ENCODE measurements at regions not wholly inside any gene's neighbourhood (a gene's known extent, or its start where the extent isn't known, plus 50 kb on each side); places are given as distances from the start of the nearest gene placed in this dataset.

DNA sequence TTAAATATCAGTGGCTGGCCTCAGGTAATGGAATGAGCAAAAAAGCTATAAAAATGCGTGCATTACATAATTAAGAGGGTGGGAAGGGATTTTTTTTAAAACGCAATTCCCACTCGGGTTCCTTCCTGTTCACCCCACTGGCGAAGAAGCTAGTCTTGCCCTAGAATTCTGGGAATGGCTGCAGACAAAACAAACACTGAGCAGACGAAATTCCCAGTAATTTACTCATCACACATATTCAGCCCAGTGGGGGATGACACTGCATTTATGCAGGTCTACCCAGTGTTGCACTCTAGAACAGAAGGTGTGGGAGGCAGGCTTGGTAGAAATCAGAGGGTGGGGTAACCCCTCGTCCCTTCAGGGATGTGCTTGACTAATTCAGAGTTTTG lies 2695.0 kb upstream of the DEFB115 start:
- FAIRE-seq, result no peak

More for the DNA sequence above, 2695.0 kb upstream of the DEFB115 start:
- no peaks in the 10 kb centered on the region for H3K4me1 ChIP-seq (ENCODE audit: insufficient read depth, low read length)
- peaks cover 48% of the 10 kb centered on the region for H3K9me3 ChIP-seq (ENCODE audit: low read length)
- ATAC-seq, result no peak
- TF ChIP-seq, protein P1, sequence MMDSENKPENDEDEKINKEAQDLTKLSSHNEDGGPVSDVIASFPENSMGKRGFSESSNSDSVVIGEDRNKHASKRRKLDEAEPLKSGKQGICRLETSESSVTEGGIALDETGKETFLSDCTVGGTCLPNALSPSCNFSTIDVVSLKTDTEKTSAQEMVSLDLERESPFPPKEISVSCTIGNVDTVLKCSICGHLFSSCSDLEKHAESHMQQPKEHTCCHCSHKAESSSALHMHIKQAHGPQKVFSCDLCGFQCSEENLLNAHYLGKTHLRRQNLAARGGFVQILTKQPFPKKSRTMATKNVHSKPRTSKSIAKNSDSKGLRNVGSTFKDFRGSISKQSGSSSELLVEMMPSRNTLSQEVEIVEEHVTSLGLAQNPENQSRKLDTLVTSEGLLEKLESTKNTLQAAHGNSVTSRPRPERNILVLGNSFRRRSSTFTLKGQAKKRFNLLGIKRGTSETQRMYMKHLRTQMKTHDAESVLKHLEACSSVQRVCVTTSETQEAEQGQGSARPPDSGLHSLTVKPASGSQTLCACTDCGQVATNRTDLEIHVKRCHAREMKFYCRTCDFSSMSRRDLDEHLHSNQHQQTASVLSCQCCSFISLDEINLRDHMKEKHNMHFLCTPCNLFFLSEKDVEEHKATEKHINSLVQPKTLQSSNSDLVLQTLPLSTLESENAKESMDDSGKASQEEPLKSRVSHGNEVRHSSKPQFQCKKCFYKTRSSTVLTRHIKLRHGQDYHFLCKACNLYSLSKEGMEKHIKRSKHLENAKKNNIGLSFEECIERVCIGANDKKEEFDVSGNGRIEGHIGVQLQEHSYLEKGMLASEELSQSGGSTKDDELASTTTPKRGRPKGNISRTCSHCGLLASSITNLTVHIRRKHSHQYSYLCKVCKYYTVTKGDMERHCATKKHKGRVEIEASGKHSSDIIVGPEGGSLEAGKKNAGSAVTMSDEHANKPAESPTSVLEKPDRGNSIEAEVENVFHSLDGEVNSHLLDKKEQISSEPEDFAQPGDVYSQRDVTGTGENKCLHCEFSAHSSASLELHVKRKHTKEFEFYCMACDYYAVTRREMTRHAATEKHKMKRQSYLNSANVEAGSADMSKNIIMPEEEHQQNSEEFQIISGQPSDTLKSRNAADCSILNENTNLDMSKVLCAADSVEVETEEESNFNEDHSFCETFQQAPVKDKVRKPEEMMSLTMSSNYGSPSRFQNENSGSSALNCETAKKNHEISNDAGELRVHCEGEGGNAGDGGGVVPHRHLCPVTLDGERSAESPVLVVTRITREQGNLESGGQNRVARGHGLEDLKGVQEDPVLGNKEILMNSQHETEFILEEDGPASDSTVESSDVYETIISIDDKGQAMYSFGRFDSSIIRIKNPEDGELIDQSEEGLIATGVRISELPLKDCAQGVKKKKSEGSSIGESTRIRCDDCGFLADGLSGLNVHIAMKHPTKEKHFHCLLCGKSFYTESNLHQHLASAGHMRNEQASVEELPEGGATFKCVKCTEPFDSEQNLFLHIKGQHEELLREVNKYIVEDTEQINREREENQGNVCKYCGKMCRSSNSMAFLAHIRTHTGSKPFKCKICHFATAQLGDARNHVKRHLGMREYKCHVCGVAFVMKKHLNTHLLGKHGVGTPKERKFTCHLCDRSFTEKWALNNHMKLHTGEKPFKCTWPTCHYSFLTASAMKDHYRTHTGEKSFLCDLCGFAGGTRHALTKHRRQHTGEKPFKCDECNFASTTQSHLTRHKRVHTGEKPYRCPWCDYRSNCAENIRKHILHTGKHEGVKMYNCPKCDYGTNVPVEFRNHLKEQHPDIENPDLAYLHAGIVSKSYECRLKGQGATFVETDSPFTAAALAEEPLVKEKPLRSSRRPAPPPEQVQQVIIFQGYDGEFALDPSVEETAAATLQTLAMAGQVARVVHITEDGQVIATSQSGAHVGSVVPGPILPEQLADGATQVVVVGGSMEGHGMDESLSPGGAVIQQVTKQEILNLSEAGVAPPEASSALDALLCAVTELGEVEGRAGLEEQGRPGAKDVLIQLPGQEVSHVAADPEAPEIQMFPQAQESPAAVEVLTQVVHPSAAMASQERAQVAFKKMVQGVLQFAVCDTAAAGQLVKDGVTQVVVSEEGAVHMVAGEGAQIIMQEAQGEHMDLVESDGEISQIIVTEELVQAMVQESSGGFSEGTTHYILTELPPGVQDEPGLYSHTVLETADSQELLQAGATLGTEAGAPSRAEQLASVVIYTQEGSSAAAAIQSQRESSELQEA (CRISPR knock-in tag; IDR thresholded peaks at IDR 0.05; ENCODE audit: not compliant biosample characterization), result no peak
- TF ChIP-seq NFE2L2 (IDR thresholded peaks at IDR 0.05; ENCODE audit: low read length), result 0 out of 2 replicates have a peak, but pooled peaks have one; percentile 7
- intact Hi-C loops (cut with micrococcal nuclease; ENCODE audit: unreplicated experiment) (no loop called here), in situ Hi-C loops (cut with HindIII; ENCODE audit: extremely low pct_ligation_motif_present, low pct_unique_long_range_greater_than_20kb) (no loop called here)
- CTCF ChIA-PET (ENCODE audit: low intra/inter-chr PET ratio, low total read pairs), result no interaction called here
- no peak overlapping the region for H3K4me2 ChIP-seq (ENCODE audit: low read depth, low read length)
- DNase-seq (ENCODE audit: low spot score), result no peak
- no peak overlapping the region for H3K27ac ChIP-seq (ENCODE audit: extremely low read length, insufficient read depth, low read length)
- no TSS peak for BruUV-seq (replicated peaks)
- 63% methylated on average over 6 of the region's 6 CpGs for WGBS (ENCODE audit: low lambda C conversion rate)
- H3K9ac ChIP-seq (ENCODE audit: insufficient read depth, low read depth, low read length), result no peak overlapping the region
- H3K4me3 ChIP-seq (replicated peaks in 1 of 3; ENCODE audit: insufficient read depth in 1 of 3, low read depth in 2 of 3, low read length in 3 of 3), result no peak overlapping the region
- H2AFZ ChIP-seq (ENCODE audit: low read length), result no peak overlapping the region
- no peaks in the 10 kb centered on the region for H3K36me3 ChIP-seq (replicated peaks in 1 of 2; ENCODE audit: control insufficient read depth in 1 of 2, insufficient read depth in 2 of 2, low read length in 2 of 2)
- no peaks in the 10 kb centered on the region for H3K27me3 ChIP-seq (ENCODE audit: control insufficient read depth in 1 of 2, insufficient read depth in 2 of 2, low read length in 2 of 2)
- POLR2A ChIA-PET, result interaction anchor here (1.0 kb wide), 1 partner anchor 40 kb away, joined by 5 read pairs; no protein-coding TSS in a partner anchor
- no peaks in the 10 kb centered on the region for H4K20me1 ChIP-seq (ENCODE audit: insufficient read depth, low read length)
- H3K79me2 ChIP-seq (ENCODE audit: insufficient read depth, low read length), result no peaks in the 10 kb centered on the region

Measured in HepG2 (cell line).